Keratinocyte (primary cell): ENCODE measurements at regions not wholly inside any gene's neighbourhood (a gene's known extent, or its start where the extent isn't known, plus 50 kb on each side); places are given as distances from the start of the nearest gene placed in this dataset.

ENCODE experiments used
- DNase-seq: peaks from one replicate; pipeline ENCODE4 v3.0.0-alpha.2; 2011; ENCODE audit warnings: low read depth, missing footprints, low spot score
- FAIRE-seq: peaks from 2 replicates; lab custom pipeline; 2011; peaks lifted over from hg19 to GRCh38; lab: Jason Lieb, UNC
- H2AFZ ChIP-seq: 2 replicates; pipeline ENCODE4 v1.6.0; 2012; ENCODE audit warnings: low read length, control low read depth, inconsistent platforms; ENCODE audit not compliant: control insufficient read depth
- H3K27ac ChIP-seq: 2 replicates; pipeline ENCODE4 v1.5.1; 2011; ENCODE audit warnings: low read length; ENCODE audit not compliant: control insufficient read depth, insufficient read depth
- H3K27me3 ChIP-seq: 3 replicates; pipeline ENCODE4 v1.6.0; 2011; ENCODE audit warnings: low read length; ENCODE audit not compliant: control insufficient read depth, insufficient read depth; ENCODE audit errors: extremely low read depth
- H3K36me3 ChIP-seq, 2 experiments: 2 replicates in 1 of 2; 3 replicates in 1 of 2; pipeline ENCODE4 v1.5.1; 2011; ENCODE audit warnings: low read length in 2 of 2, mild to moderate bottlenecking in 1 of 2; ENCODE audit not compliant: control insufficient read depth in 2 of 2, insufficient read depth in 2 of 2; ENCODE audit errors: extremely low read depth in 1 of 2
- H3K4me1 ChIP-seq: 3 replicates; pipeline ENCODE4 v1.5.1; 2011; ENCODE audit warnings: low read length; ENCODE audit not compliant: control insufficient read depth, insufficient read depth; ENCODE audit errors: extremely low read depth
- H3K4me2 ChIP-seq: 3 replicates; pipeline ENCODE4 v1.6.0; 2011; ENCODE audit warnings: low read depth, low read length; ENCODE audit not compliant: control insufficient read depth, insufficient read depth; ENCODE audit errors: extremely low read depth
- H3K4me3 ChIP-seq, 3 experiments: fragments of 200-600 bp in 1 of 3; sonication (generic) in 1 of 3; 2 replicates in 2 of 3; 3 replicates in 1 of 3; pipeline ENCODE4 v1.5.1; 2011 to 2016; ENCODE audit warnings: low read length in 3 of 3, mild to moderate bottlenecking in 3 of 3, control low read depth in 2 of 3, inconsistent platforms in 1 of 3, low read depth in 1 of 3, mixed read lengths in 1 of 3, mixed run types in 1 of 3, moderate library complexity in 1 of 3; ENCODE audit not compliant: control insufficient read depth in 2 of 3, insufficient read depth in 2 of 3; ENCODE audit errors: extremely low read depth in 1 of 3
- H3K79me2 ChIP-seq: 2 replicates; pipeline ENCODE4 v1.6.0; 2012; ENCODE audit warnings: low read length; ENCODE audit not compliant: control insufficient read depth, insufficient read depth
- H3K9ac ChIP-seq: 3 replicates; pipeline ENCODE4 v1.6.0; 2011; ENCODE audit warnings: low read length; ENCODE audit not compliant: control insufficient read depth, insufficient read depth; ENCODE audit errors: extremely low read depth
- H3K9me1 ChIP-seq: 3 replicates; pipeline ENCODE4 v1.6.0; 2011; ENCODE audit warnings: low read length; ENCODE audit not compliant: control insufficient read depth, insufficient read depth; ENCODE audit errors: extremely low read depth
- H3K9me3 ChIP-seq: 2 replicates; pipeline ENCODE4 v1.5.1; 2012; ENCODE audit warnings: low read depth, low read length; ENCODE audit not compliant: control insufficient read depth
- H4K20me1 ChIP-seq: 3 replicates; pipeline ENCODE4 v1.6.0; 2011; ENCODE audit warnings: low read length; ENCODE audit not compliant: control insufficient read depth, insufficient read depth; ENCODE audit errors: extremely low read depth
- CTCF ChIP-seq, 3 experiments: IDR thresholded peaks in 1 of 3; conservative IDR thresholded peaks in 1 of 3; optimal IDR thresholded peaks in 1 of 3; 2 replicates in 2 of 3; 3 replicates in 1 of 3; pipeline versions ENCODE3 to v1.5.1; 2011; ENCODE audit warnings: low read length in 3 of 3, mild to moderate bottlenecking in 3 of 3, moderate library complexity in 2 of 3, control low read depth in 1 of 3, inconsistent platforms in 1 of 3; ENCODE audit not compliant: insufficient read depth in 2 of 3; ENCODE audit errors: extremely low read depth in 1 of 3
- EZH2 ChIP-seq: IDR thresholded peaks from one replicate; pipeline ENCODE4 v1.6.1; 2012; ENCODE audit warnings: inconsistent platforms, mild to moderate bottlenecking, low read length, moderate library complexity
- dilution Hi-C: fragments of 300-500 bp; cut with MboI; formaldehyde crosslinking; loops from one replicate; pipeline ENCODE4 v1.7.0; 2020; ENCODE audit warnings: low sequenced_read_pairs; ENCODE audit not compliant: extremely low pct_ligation_motif_present

GRCh38 chr6:113364766-113365165, 492.4 kb upstream of the MARCKS start:
- DNase-seq = no peak
- Histone ChIP-seq H3K9me3 (no peaks in the 10 kb centered on the region), H3K27ac (peak overlapping the region; percentile 42), H3K79me2 (no peaks in the 10 kb centered on the region), H4K20me1 (no peaks in the 10 kb centered on the region), H3K9ac (no peak overlapping the region), H3K4me1 (peaks cover 57% of the 10 kb centered on the region), H3K9me1 (no peaks in the 10 kb centered on the region), H3K4me2 (peak overlapping the region; percentile 22), H2AFZ (peak overlapping the region; percentile 60), H3K36me3 (no peaks in the 10 kb centered on the region), H3K4me3 (no peak overlapping the region), H3K27me3 (no peaks in the 10 kb centered on the region)
- FAIRE-seq = peak; percentile 64
- TF ChIP-seq EZH2 (no peak), CTCF (optimal IDR thresholded peaks at IDR 0.05 in 1 of 3, IDR thresholded peaks at IDR 0.05 in 1 of 3, conservative IDR thresholded peaks at IDR 0.05 in 1 of 3; ENCODE audit: extremely low read depth in 1 of 3, insufficient read depth in 2 of 3, low read length in 3 of 3) (no peak)
- dilution Hi-C loops = no loop called here

GRCh38 chr6:113365191-113365590, 492.0 kb upstream of the MARCKS start:
- no peak for FAIRE-seq
- Histone ChIP-seq H3K27ac (peak overlapping the region; percentile 42), H3K4me3 (no peak overlapping the region), H3K9me3 (no peaks in the 10 kb centered on the region), H3K27me3 (no peaks in the 10 kb centered on the region), H3K9ac (no peak overlapping the region), H3K79me2 (no peaks in the 10 kb centered on the region), H3K4me2 (no peak overlapping the region), H3K36me3 (no peaks in the 10 kb centered on the region), H3K4me1 (peaks cover 52% of the 10 kb centered on the region), H2AFZ (peak overlapping the region; percentile 60), H3K9me1 (no peaks in the 10 kb centered on the region), H4K20me1 (no peaks in the 10 kb centered on the region)
- no peak for TF ChIP-seq EZH2
- no peak for TF ChIP-seq CTCF (optimal IDR thresholded peaks at IDR 0.05 in 1 of 3, IDR thresholded peaks at IDR 0.05 in 1 of 3, conservative IDR thresholded peaks at IDR 0.05 in 1 of 3; ENCODE audit: extremely low read depth in 1 of 3, insufficient read depth in 2 of 3, low read length in 3 of 3)
- DNase-seq = no peak
- dilution Hi-C loops = no loop called here
